IMR-90 (cell line): ENCODE measurements at regions not wholly inside any gene's neighbourhood (a gene's known extent, or its start where the extent isn't known, plus 50 kb on each side); places are given as distances from the start of the nearest gene placed in this dataset.

ENCODE experiments used
- ATAC-seq: fragments of 200-7000 bp; cut with Tn5 transposase; 2 replicates; pipeline ENCODE4 v1.9.1; 2020; ENCODE audit warnings: low read depth, mild to moderate bottlenecking, moderate library complexity
- BruUV-seq: library from RNA; stranded (reverse); fragments of 400-500 nt; replicated peaks from 2 replicates; lab custom pipeline; 2021; lab: Mats Ljungman, UMichigan
- CTCF ChIA-PET: fragments of 300-600 bp; formaldehyde crosslinking; extraction: SDS; loops from one replicate; lab custom pipeline; 2021; ENCODE audit warnings: antibody characterized with exemption; lab: Yijun Ruan, JAX
- POLR2A ChIA-PET: fragments of 300-600 bp; sonication (Branson Sonifier 250); formaldehyde crosslinking; loops from one replicate; lab custom pipeline; 2022; ENCODE audit warnings: antibody characterized with exemption; ENCODE audit not compliant: unreplicated experiment; lab: Charles Lee
- DNase-seq: peaks from one replicate; pipeline ENCODE4 v3.0.0; 2013
- H2AFZ ChIP-seq: replicated peaks from 2 replicates; pipeline ENCODE3; 2013; ENCODE audit warnings: low read length, mild to moderate bottlenecking; ENCODE audit not compliant: poor library complexity
- H2AK5ac ChIP-seq: 2 replicates; pipeline ENCODE4 v1.6.1; 2013; ENCODE audit warnings: low read depth, low read length, inconsistent platforms
- H2AK9ac ChIP-seq: replicated peaks from 2 replicates; pipeline ENCODE3; 2013; ENCODE audit warnings: mild to moderate bottlenecking, low read depth, low read length, moderate library complexity; ENCODE audit not compliant: poor library complexity
- H2BK120ac ChIP-seq: 2 replicates; pipeline ENCODE4 v1.6.1; 2013; ENCODE audit warnings: low read depth, low read length, inconsistent platforms
- H2BK15ac ChIP-seq: 3 replicates; pipeline ENCODE4 v1.6.1; 2013; ENCODE audit warnings: low read depth, low read length, inconsistent platforms
- H2BK20ac ChIP-seq: 2 replicates; pipeline ENCODE4 v1.6.1; 2013; ENCODE audit warnings: low read depth, mild to moderate bottlenecking, inconsistent platforms, low read length, moderate library complexity
- H2BK5ac ChIP-seq: 2 replicates; pipeline ENCODE4 v1.6.1; 2013; ENCODE audit warnings: mild to moderate bottlenecking, low read depth, low read length, inconsistent platforms; ENCODE audit not compliant: poor library complexity, severe bottlenecking
- H3K14ac ChIP-seq: replicated peaks from 2 replicates; pipeline ENCODE4 v1.6.1; 2013; ENCODE audit warnings: low read depth, low read length, inconsistent platforms
- H3K18ac ChIP-seq: 2 replicates; pipeline ENCODE4 v1.6.1; 2013; ENCODE audit warnings: low read depth, low read length, control low read depth
- H3K23ac ChIP-seq: 2 replicates; pipeline ENCODE4 v1.6.1; 2013; ENCODE audit warnings: low read depth, low read length, inconsistent platforms
- H3K27ac ChIP-seq: 2 replicates; pipeline ENCODE4 v1.5.1; 2013; ENCODE audit warnings: mild to moderate bottlenecking, control low read depth, low read length; ENCODE audit not compliant: insufficient read depth
- H3K27me3 ChIP-seq: 2 replicates; pipeline ENCODE4 v1.6.1; 2013; ENCODE audit warnings: low read length; ENCODE audit not compliant: control insufficient read depth, insufficient read depth
- H3K36me3 ChIP-seq: 2 replicates; pipeline ENCODE4 v1.6.1; 2013; ENCODE audit warnings: low read length, mixed read lengths; ENCODE audit not compliant: control insufficient read depth, insufficient read depth
- H3K4ac ChIP-seq: 2 replicates; pipeline ENCODE4 v1.6.1; 2013; ENCODE audit warnings: low read depth, low read length, inconsistent platforms
- H3K4me1 ChIP-seq: 2 replicates; pipeline ENCODE4 v1.6.1; 2013; ENCODE audit warnings: low read length, mixed read lengths; ENCODE audit not compliant: control insufficient read depth, insufficient read depth
- H3K4me2 ChIP-seq: 2 replicates; pipeline ENCODE4 v1.6.1; 2013; ENCODE audit warnings: low read depth, mild to moderate bottlenecking, control low read depth, low read length, moderate library complexity
- H3K4me3 ChIP-seq: 2 replicates; pipeline ENCODE4 v1.5.1; 2013; ENCODE audit warnings: low read depth, mild to moderate bottlenecking, control low read depth, low read length, moderate library complexity; ENCODE audit not compliant: insufficient read depth
- H3K56ac ChIP-seq: 2 replicates; pipeline ENCODE4 v1.6.1; 2013; ENCODE audit warnings: low read length, inconsistent platforms; ENCODE audit not compliant: insufficient read depth; ENCODE audit errors: extremely low read depth
- H3K79me1 ChIP-seq, 2 experiments: 2 replicates each; pipeline ENCODE4 v1.6.1; 2013; ENCODE audit warnings: low read length in 2 of 2, inconsistent platforms in 1 of 2, low read depth in 1 of 2
- H3K9ac ChIP-seq: 2 replicates; pipeline ENCODE4 v1.6.1; 2013; ENCODE audit warnings: low read depth, low read length, control low read depth
- H3K9me1 ChIP-seq: 2 replicates; pipeline ENCODE4 v1.6.1; 2013; ENCODE audit warnings: low read length, inconsistent platforms; ENCODE audit not compliant: insufficient read depth
- H3K9me3 ChIP-seq: 2 replicates; pipeline ENCODE4 v1.6.1; 2013; ENCODE audit warnings: low read length; ENCODE audit not compliant: control insufficient read depth, insufficient read depth
- H4K20me1 ChIP-seq: 2 replicates; pipeline ENCODE4 v1.6.1; 2013; ENCODE audit warnings: low read length, inconsistent platforms; ENCODE audit not compliant: insufficient read depth
- H4K5ac ChIP-seq: 2 replicates; pipeline ENCODE4 v1.6.1; 2013; ENCODE audit warnings: mild to moderate bottlenecking, low read depth, low read length, control low read depth
- H4K8ac ChIP-seq, 2 experiments: 2 replicates each; pipeline ENCODE4 v1.6.1; 2013; ENCODE audit warnings: low read depth in 2 of 2, low read length in 2 of 2, control low read depth in 1 of 2, inconsistent platforms in 1 of 2
- H4K91ac ChIP-seq: 2 replicates; pipeline ENCODE4 v1.6.1; 2013; ENCODE audit warnings: low read depth, low read length, inconsistent platforms; ENCODE audit not compliant: insufficient read depth
- BHLHE40 ChIP-seq: fragments of 150-350 bp; IDR thresholded peaks from 2 replicates; pipeline ENCODE4 v1.6.1; 2016; ENCODE audit warnings: mild to moderate bottlenecking, low read depth, low read length
- MXI1 ChIP-seq: IDR thresholded peaks from 2 replicates; pipeline ENCODE4 v1.6.1; 2012; ENCODE audit warnings: low read depth, mild to moderate bottlenecking, low read length, moderate library complexity, borderline replicate concordance
- NFE2L2 ChIP-seq: fragments of 150-350 bp; IDR thresholded peaks from 2 replicates; pipeline ENCODE4 v1.6.1; 2016; ENCODE audit warnings: low read depth, mild to moderate bottlenecking, low read length
- POLR2A ChIP-seq: IDR thresholded peaks from 2 replicates; pipeline ENCODE4 v1.6.1; 2012; ENCODE audit warnings: mild to moderate bottlenecking, low read depth, low read length
- WGBS, 2 experiments: methylation state at CpG; one replicate each; pipeline versions ENCODE4 v1.1.5 to v1.1.7; 2013; ENCODE audit warnings: missing lambda C conversion rate in 2 of 2; ENCODE audit not compliant: insufficient read length in 1 of 2; ENCODE audit errors: extremely low coverage in 2 of 2; 5-methylcytosine and 5-hydroxymethylcytosine counted together
- dilution Hi-C: fragments of 300-500 bp; cut with HindIII; formaldehyde crosslinking; loops from one replicate; pipeline ENCODE4 v1.14.3; 2018; ENCODE audit warnings: low sequenced_read_pairs; ENCODE audit not compliant: unreplicated experiment
- in situ Hi-C: fragments of 300-500 bp; cut with MboI; formaldehyde crosslinking; loops from 3 replicates; pipeline ENCODE4 v1.14.3; 2019; ENCODE audit warnings: low sequenced_read_pairs, inconsistent platforms, mixed read lengths
- intact Hi-C: fragments of 100-400 bp; cut with micrococcal nuclease; formaldehyde crosslinking; loops from 2 replicates; pipeline ENCODE4 v1.10.0; 2022

DNA sequence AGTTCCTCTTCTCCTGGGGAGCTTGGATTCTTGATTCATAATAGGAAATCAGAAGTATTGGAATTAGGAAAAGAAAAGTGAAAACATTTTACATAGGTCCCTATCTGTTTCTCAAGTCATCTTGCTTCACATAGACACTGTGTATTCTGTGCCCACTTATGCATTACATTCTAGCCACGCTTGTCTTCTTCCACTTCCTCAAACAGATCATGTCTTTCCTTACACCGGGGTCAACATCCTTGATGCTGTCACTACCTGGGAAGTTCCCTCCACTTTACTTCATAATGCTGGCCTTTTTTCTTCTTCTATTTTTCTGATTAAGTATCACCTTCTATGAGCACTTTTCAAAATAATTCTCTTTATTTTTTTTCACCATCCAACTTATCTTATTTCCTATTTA, 606.4 kb upstream of the CDH8 start:
- BruUV-seq: no TSS peak
- in situ Hi-C loops: no loop called here
- Histone ChIP-seq H2BK20ac (no peak overlapping the region), H3K4me2 (no peak overlapping the region), H2BK120ac (no peak overlapping the region), H4K20me1 (no peaks in the 10 kb centered on the region), H4K91ac (no peak overlapping the region), H2BK15ac (no peak overlapping the region), H3K23ac (no peak overlapping the region), H3K27me3 (no peaks in the 10 kb centered on the region), H2BK5ac (no peak overlapping the region), H3K79me1 (no peaks in the 10 kb centered on the region), H3K36me3 (no peaks in the 10 kb centered on the region), H3K9ac (no peak overlapping the region), H3K4me1 (no peaks in the 10 kb centered on the region), H3K4ac (no peak overlapping the region), H4K5ac (no peak overlapping the region), H2AK5ac (no peak overlapping the region), H3K4me3 (no peak overlapping the region), H2AFZ (no peak overlapping the region), H3K18ac (no peak overlapping the region), H4K8ac (no peak overlapping the region), H3K9me3 (peaks cover 10% of the 10 kb centered on the region), H3K14ac (no peak overlapping the region), H3K56ac (no peak overlapping the region), H3K27ac (no peak overlapping the region), H2AK9ac (no peak overlapping the region), H3K9me1 (no peaks in the 10 kb centered on the region)
- DNase-seq: no peak
- dilution Hi-C loops: no loop called here
- TF ChIP-seq NFE2L2 (no peak), MXI1 (no peak), BHLHE40 (no peak), POLR2A (no peak)
- intact Hi-C loops: no loop called here
- ATAC-seq: no peak
- ChIA-PET POLR2A (no interaction called here), CTCF (no interaction called here)
- 17% methylated on average over 1 of the region's 2 CpGs; no CpG with 5 or more reads in 1 of the 2 experiments for WGBS, 2 experiments
